Endothelial cell of umbilical vein (primary cell): ENCODE measurements at regions not wholly inside any gene's neighbourhood (a gene's known extent, or its start where the extent isn't known, plus 50 kb on each side); places are given as distances from the start of the nearest gene placed in this dataset.

Experiments
- BruUV-seq: library from RNA; stranded (reverse); fragments of 400-500 nt; replicated peaks from 2 replicates; lab custom pipeline; 2021; lab: Mats Ljungman, UMichigan
- CTCF ChIA-PET: fragments of 300-600, 350-600 bp; sonication (Branson Sonifier 250); formaldehyde crosslinking; loops from one replicate; lab custom pipeline; 2021; ENCODE audit warnings: antibody characterized with exemption, inconsistent platforms; lab: Charles Lee
- POLR2A ChIA-PET: fragments of 300-600, 350-600 bp; sonication (Branson Sonifier 250); formaldehyde crosslinking; loops from one replicate; lab custom pipeline; 2021; ENCODE audit warnings: antibody characterized with exemption, inconsistent platforms; lab: Charles Lee
- DNase-seq: peaks from one replicate; pipeline ENCODE4 v3.0.0-alpha.2; 2011; ENCODE audit warnings: low read depth, low spot score
- FAIRE-seq: peaks from 2 replicates; lab custom pipeline; 2011; peaks lifted over from hg19 to GRCh38; lab: Jason Lieb, UNC
- H2AFZ ChIP-seq: 2 replicates; pipeline ENCODE4 v1.6.0; 2012; ENCODE audit warnings: low read depth, low read length, control low read depth, inconsistent platforms
- H3K27ac ChIP-seq: 2 replicates; pipeline ENCODE4 v1.5.1; 2011; ENCODE audit warnings: low read depth, mild to moderate bottlenecking, control low read depth, low read length, moderate library complexity; ENCODE audit not compliant: insufficient read depth
- H3K27me3 ChIP-seq, 2 experiments: 2 replicates each; pipeline versions ENCODE4 v1.6.0 to v1.6.1; 2011; ENCODE audit warnings: low read length in 2 of 2, mixed read lengths in 1 of 2; ENCODE audit not compliant: control insufficient read depth in 2 of 2, insufficient read depth in 2 of 2
- H3K36me3 ChIP-seq, 2 experiments: 2 replicates in 1 of 2; 3 replicates in 1 of 2; pipeline ENCODE4 v1.5.1; 2011; ENCODE audit warnings: low read length in 2 of 2, mild to moderate bottlenecking in 1 of 2, moderate library complexity in 1 of 2; ENCODE audit not compliant: control insufficient read depth in 2 of 2, insufficient read depth in 2 of 2; ENCODE audit errors: extremely low read depth in 1 of 2
- H3K4me1 ChIP-seq: 3 replicates; pipeline ENCODE4 v1.5.1; 2011; ENCODE audit warnings: mild to moderate bottlenecking, low read length; ENCODE audit not compliant: control insufficient read depth, insufficient read depth; ENCODE audit errors: extremely low read depth
- H3K4me2 ChIP-seq: 2 replicates; pipeline ENCODE4 v1.6.1; 2011; ENCODE audit warnings: low read length, control low read depth, mixed read lengths; ENCODE audit not compliant: insufficient read depth
- H3K4me3 ChIP-seq, 3 experiments: fragments of 200-600 bp in 1 of 3; sonication (generic), shearing (Covaris generic) in 1 of 3; replicated peaks in 1 of 3; 2 replicates each; pipeline ENCODE4 v1.5.1; 2011 to 2016; ENCODE audit warnings: control low read depth in 3 of 3, low read length in 3 of 3, mild to moderate bottlenecking in 2 of 3, inconsistent platforms in 1 of 3, low read depth in 1 of 3, moderate library complexity in 1 of 3; ENCODE audit not compliant: insufficient read depth in 1 of 3
- H3K79me2 ChIP-seq: 2 replicates; pipeline ENCODE4 v1.6.0; 2012; ENCODE audit warnings: low read length, inconsistent platforms; ENCODE audit not compliant: control insufficient read depth, insufficient read depth
- H3K9ac ChIP-seq: replicated peaks from 2 replicates; pipeline ENCODE3; 2011; ENCODE audit warnings: low read length, control low read depth; ENCODE audit not compliant: insufficient read depth; ENCODE audit errors: extremely low read depth
- H3K9me1 ChIP-seq: replicated peaks from 3 replicates; pipeline ENCODE4 v1.6.0; 2011; ENCODE audit warnings: mild to moderate bottlenecking, low read length; ENCODE audit not compliant: control insufficient read depth, insufficient read depth; ENCODE audit errors: extremely low read depth
- H3K9me3 ChIP-seq: replicated peaks from 2 replicates; pipeline ENCODE4 v1.5.1; 2012; ENCODE audit warnings: low read length, inconsistent platforms; ENCODE audit not compliant: control insufficient read depth, insufficient read depth
- H4K20me1 ChIP-seq: replicated peaks from 2 replicates; pipeline ENCODE3; 2011; ENCODE audit warnings: mild to moderate bottlenecking, low read length; ENCODE audit not compliant: control insufficient read depth, insufficient read depth; ENCODE audit errors: extremely low read depth
- EZH2 ChIP-seq: IDR thresholded peaks from 2 replicates; pipeline ENCODE4 v1.6.1; 2012; ENCODE audit warnings: borderline replicate concordance, low read depth, mild to moderate bottlenecking, moderate library complexity, low read length, inconsistent platforms; ENCODE audit not compliant: severe bottlenecking
- FOS ChIP-seq: IDR thresholded peaks from 2 replicates; pipeline ENCODE4 v1.6.1; 2011; ENCODE audit warnings: mild to moderate bottlenecking, low read length, moderate library complexity, borderline replicate concordance; ENCODE audit not compliant: insufficient read depth
- GATA2 ChIP-seq: IDR thresholded peaks from 2 replicates; pipeline ENCODE4 v1.7.0; 2011; ENCODE audit warnings: low read depth, mild to moderate bottlenecking, moderate library complexity, mixed read lengths, low read length; ENCODE audit not compliant: insufficient read length, insufficient read depth
- JUN ChIP-seq: IDR thresholded peaks from 2 replicates; pipeline ENCODE4 v1.6.1; 2011; ENCODE audit warnings: borderline replicate concordance, low read depth; ENCODE audit not compliant: insufficient read length, insufficient read depth
- POLR2AphosphoS5 ChIP-seq: IDR thresholded peaks from 2 replicates; pipeline ENCODE4 v1.6.1; 2012; ENCODE audit warnings: low read depth, mild to moderate bottlenecking, control low read depth, low read length, moderate library complexity; ENCODE audit not compliant: insufficient read depth
- dilution Hi-C: fragments of 300-500 bp; cut with MboI; formaldehyde crosslinking; loops from one replicate; pipeline ENCODE4 v1.15.0; 2019; ENCODE audit warnings: low sequenced_read_pairs; ENCODE audit not compliant: extremely low pct_ligation_motif_present
- intact Hi-C: fragments of 100-400 bp; cut with micrococcal nuclease; formaldehyde crosslinking; loops from one replicate; pipeline ENCODE4 v1.10.0; 2022
- TF ChIP-seq, protein P1 (sequence below): IDR thresholded peaks from 2 replicates; pipeline ENCODE4 v1.6.1; 2011; ENCODE audit not compliant: insufficient read depth, insufficient read length
- TF ChIP-seq, protein P2 (sequence below), 2 donors: IDR thresholded peaks; 1 replicate in 1 of 2; 2 replicates in 1 of 2; pipeline ENCODE4 v1.5.1; 2011; ENCODE audit warnings: low read length in 2 of 2, mild to moderate bottlenecking in 2 of 2, moderate library complexity in 2 of 2, control low read depth in 1 of 2, inconsistent platforms in 1 of 2, low read depth in 1 of 2; ENCODE audit not compliant: insufficient read depth in 1 of 2; ENCODE audit errors: extremely low read depth in 1 of 2

DNA sequence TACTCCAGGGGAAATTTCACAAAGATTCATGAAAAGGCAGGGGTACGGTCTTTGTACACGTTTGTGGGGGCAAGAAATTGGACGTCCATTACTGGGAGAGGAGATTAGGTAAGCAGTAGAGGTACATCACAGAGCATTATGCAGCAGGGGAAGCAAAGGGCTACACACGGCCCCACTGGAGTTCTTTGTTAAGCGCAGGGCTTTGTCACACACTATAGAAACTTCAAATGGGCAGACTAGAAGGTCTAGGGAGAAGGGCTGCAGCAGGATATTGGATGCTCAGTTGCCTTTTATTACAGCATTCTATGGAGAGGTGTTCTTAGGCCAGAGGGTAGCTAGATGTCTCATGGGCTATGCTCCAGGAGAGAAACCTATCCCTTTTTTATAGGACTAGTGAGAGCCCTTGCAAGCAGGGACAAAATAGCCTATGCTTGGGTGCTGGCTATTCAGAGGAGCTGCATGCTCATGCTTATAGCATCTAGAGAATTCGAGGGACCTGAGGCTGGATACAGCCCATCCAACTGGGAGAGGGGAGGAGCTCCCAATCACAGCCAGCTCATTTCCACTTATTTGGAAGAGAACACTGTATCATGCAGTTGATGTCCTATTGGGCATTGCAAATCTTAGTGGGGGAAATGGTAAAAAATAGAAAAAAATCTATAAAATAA is 506.4 kb upstream of the ADAMTS9 start:
- no TSS peak for BruUV-seq
- ChIA-PET CTCF (interaction anchor here (2.1 kb wide), 1 partner anchor 24 kb away, joined by 5 read pairs; no protein-coding TSS in a partner anchor), POLR2A (no interaction called here)
- no peak overlapping the region for H3K9ac ChIP-seq
- H3K4me3 ChIP-seq = no peak overlapping the region
- H3K79me2 ChIP-seq = no peaks in the 10 kb centered on the region
- no peak overlapping the region for H3K27ac ChIP-seq
- no peaks in the 10 kb centered on the region for H3K9me1 ChIP-seq
- H3K9me3 ChIP-seq = no peaks in the 10 kb centered on the region
- no peaks in the 10 kb centered on the region for H3K4me1 ChIP-seq
- H2AFZ ChIP-seq = no peak overlapping the region
- H3K36me3 ChIP-seq = no peaks in the 10 kb centered on the region
- no peak overlapping the region for H3K4me2 ChIP-seq
- no peak for TF ChIP-seq EZH2
- TF ChIP-seq, protein P1, sequence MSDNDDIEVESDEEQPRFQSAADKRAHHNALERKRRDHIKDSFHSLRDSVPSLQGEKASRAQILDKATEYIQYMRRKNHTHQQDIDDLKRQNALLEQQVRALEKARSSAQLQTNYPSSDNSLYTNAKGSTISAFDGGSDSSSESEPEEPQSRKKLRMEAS = no peak
- no peaks in the 10 kb centered on the region for H4K20me1 ChIP-seq
- FAIRE-seq = no peak
- intact Hi-C loops (no loop called here), dilution Hi-C loops (no loop called here)
- DNase-seq = no peak
- peaks cover 0 to 3% of the 10 kb centered on the region in 2 experiments for H3K27me3 ChIP-seq

- no peak overlapping the region for H3K4me2 ChIP-seq
- no peak overlapping the region for H3K27ac ChIP-seq
- H3K79me2 ChIP-seq = no peaks in the 10 kb centered on the region
- no peaks in the 10 kb centered on the region for H3K4me1 ChIP-seq
- H3K9me3 ChIP-seq = no peaks in the 10 kb centered on the region
- dilution Hi-C loops = no loop called here
- no TSS peak for BruUV-seq
- intact Hi-C loops = no loop called here
- H3K4me3 ChIP-seq = no peak overlapping the region
- H2AFZ ChIP-seq = no peak overlapping the region
- H3K27me3 ChIP-seq = peaks cover 0 to 3% of the 10 kb centered on the region in 2 experiments
- no peak for DNase-seq
- POLR2A ChIA-PET = no interaction called here
- H4K20me1 ChIP-seq = no peaks in the 10 kb centered on the region
- FAIRE-seq = no peak
- no peaks in the 10 kb centered on the region for H3K36me3 ChIP-seq
- no peaks in the 10 kb centered on the region for H3K9me1 ChIP-seq
- CTCF ChIA-PET = interaction anchor here (2.1 kb wide), 1 partner anchor 23 kb away, joined by 5 read pairs; no protein-coding TSS in a partner anchor
- TF ChIP-seq EZH2 (no peak), GATA2 (no peak), FOS (no peak), POLR2AphosphoS5 (no peak), JUN (no peak)
- TF ChIP-seq, protein P1 = no peak
- TF ChIP-seq, protein P2, sequence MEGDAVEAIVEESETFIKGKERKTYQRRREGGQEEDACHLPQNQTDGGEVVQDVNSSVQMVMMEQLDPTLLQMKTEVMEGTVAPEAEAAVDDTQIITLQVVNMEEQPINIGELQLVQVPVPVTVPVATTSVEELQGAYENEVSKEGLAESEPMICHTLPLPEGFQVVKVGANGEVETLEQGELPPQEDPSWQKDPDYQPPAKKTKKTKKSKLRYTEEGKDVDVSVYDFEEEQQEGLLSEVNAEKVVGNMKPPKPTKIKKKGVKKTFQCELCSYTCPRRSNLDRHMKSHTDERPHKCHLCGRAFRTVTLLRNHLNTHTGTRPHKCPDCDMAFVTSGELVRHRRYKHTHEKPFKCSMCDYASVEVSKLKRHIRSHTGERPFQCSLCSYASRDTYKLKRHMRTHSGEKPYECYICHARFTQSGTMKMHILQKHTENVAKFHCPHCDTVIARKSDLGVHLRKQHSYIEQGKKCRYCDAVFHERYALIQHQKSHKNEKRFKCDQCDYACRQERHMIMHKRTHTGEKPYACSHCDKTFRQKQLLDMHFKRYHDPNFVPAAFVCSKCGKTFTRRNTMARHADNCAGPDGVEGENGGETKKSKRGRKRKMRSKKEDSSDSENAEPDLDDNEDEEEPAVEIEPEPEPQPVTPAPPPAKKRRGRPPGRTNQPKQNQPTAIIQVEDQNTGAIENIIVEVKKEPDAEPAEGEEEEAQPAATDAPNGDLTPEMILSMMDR (IDR thresholded peaks at IDR 0.05; ENCODE audit: extremely low read depth in 1 of 2, insufficient read depth in 1 of 2, low read depth in 1 of 2, low read length in 2 of 2) = no peak
- no peak overlapping the region for H3K9ac ChIP-seq
These were observed 505.7 kb upstream of the ADAMTS9 start for GRCh38 chr3:65193531-65193930.
